Ishikawa (cell line): ENCODE measurements at regions not wholly inside any gene's neighbourhood (a gene's known extent, or its start where the extent isn't known, plus 50 kb on each side); places are given as distances from the start of the nearest gene placed in this dataset.

Experiments
- CEBPB ChIP-seq: IDR thresholded peaks from 2 replicates; pipeline ENCODE4 v1.6.1; 2012
- CREB1 ChIP-seq: IDR thresholded peaks from 2 replicates; pipeline ENCODE4 v1.6.1; 2012; ENCODE audit warnings: low read depth
- EGR1 ChIP-seq: IDR thresholded peaks from 2 replicates; pipeline ENCODE4 v1.6.1; 2012
- EP300 ChIP-seq: IDR thresholded peaks from 2 replicates; pipeline ENCODE4 v1.6.1; 2012; ENCODE audit warnings: borderline replicate concordance
- FOXM1 ChIP-seq: IDR thresholded peaks from 2 replicates; pipeline ENCODE4 v1.6.1; 2012; ENCODE audit warnings: low read depth, borderline replicate concordance
- NFIC ChIP-seq: IDR thresholded peaks from 2 replicates; pipeline ENCODE4 v1.6.1; 2012
- RAD21 ChIP-seq: IDR thresholded peaks from 2 replicates; pipeline ENCODE4 v1.6.1; 2012; ENCODE audit warnings: low read depth
- REST ChIP-seq: IDR thresholded peaks from 2 replicates; pipeline ENCODE4 v1.6.1; 2012; ENCODE audit warnings: low read depth, mild to moderate bottlenecking
- TAF1 ChIP-seq: IDR thresholded peaks from 2 replicates; pipeline ENCODE4 v1.6.1; 2012; ENCODE audit warnings: low read depth, mild to moderate bottlenecking
- TCF12 ChIP-seq: IDR thresholded peaks from 2 replicates; pipeline ENCODE4 v1.6.1; 2012; ENCODE audit warnings: low read depth
- TEAD4 ChIP-seq: IDR thresholded peaks from 2 replicates; pipeline ENCODE4 v1.6.1; 2012
- YY1 ChIP-seq: IDR thresholded peaks from 2 replicates; pipeline ENCODE4 v1.6.1; 2012; ENCODE audit warnings: low read depth
- ZBTB7A ChIP-seq: IDR thresholded peaks from 2 replicates; pipeline ENCODE4 v1.6.1; 2012; ENCODE audit warnings: low read depth
- TF ChIP-seq, protein P1 (sequence below): IDR thresholded peaks from 2 replicates; pipeline ENCODE4 v1.6.1; 2012
- TF ChIP-seq, protein P2 (sequence below): IDR thresholded peaks from 2 replicates; pipeline ENCODE4 v1.6.1; 2012

- TF ChIP-seq TCF12: no peak
- TF ChIP-seq NFIC: no peak
- no peak for TF ChIP-seq ZBTB7A
- TF ChIP-seq TAF1: no peak
- no peak for TF ChIP-seq RAD21
- no peak for TF ChIP-seq REST
- TF ChIP-seq, protein P1, sequence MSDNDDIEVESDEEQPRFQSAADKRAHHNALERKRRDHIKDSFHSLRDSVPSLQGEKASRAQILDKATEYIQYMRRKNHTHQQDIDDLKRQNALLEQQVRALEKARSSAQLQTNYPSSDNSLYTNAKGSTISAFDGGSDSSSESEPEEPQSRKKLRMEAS: no peak
- no peak for TF ChIP-seq CREB1
- no peak for TF ChIP-seq TEAD4
- TF ChIP-seq EGR1: no peak
Observed at GRCh38 chr11:27842290-27842689, 142.0 kb upstream of the BDNF start.

DNA sequence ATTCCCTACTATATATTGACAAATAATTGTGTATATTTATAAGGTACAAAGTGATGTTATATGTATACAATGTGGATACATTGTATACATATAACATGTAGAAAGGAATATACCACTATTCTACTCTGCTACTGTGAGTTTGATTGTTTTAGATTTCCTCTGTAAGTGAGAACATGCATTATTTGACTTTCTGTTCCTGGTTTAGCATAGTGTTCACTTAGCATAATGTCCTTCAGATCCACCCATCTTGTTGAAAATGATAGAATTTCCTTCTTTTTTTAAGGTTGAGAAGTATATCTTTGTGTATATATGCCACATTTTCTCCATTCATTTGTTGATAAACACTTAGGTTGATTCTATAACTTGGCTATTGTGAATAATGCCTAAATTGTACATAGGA is 140.8 kb upstream of the BDNF start:
- TF ChIP-seq EGR1 (no peak), EP300 (no peak), RAD21 (no peak), NFIC (no peak), TEAD4 (no peak)
- TF ChIP-seq, protein P2, sequence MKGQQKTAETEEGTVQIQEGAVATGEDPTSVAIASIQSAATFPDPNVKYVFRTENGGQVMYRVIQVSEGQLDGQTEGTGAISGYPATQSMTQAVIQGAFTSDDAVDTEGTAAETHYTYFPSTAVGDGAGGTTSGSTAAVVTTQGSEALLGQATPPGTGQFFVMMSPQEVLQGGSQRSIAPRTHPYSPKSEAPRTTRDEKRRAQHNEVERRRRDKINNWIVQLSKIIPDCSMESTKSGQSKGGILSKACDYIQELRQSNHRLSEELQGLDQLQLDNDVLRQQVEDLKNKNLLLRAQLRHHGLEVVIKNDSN: no peak
- TF ChIP-seq, protein P1: no peak

- no peak for TF ChIP-seq TEAD4
- no peak for TF ChIP-seq CEBPB
- peak; percentile 35 for TF ChIP-seq RAD21
- TF ChIP-seq TAF1: no peak
- TF ChIP-seq, protein P2: no peak
- TF ChIP-seq TCF12: no peak
Observed at GRCh38 chr11:27839226-27839913, 139.1 kb upstream of the BDNF start.

- no peak for TF ChIP-seq REST
Observed at GRCh38 chr11:27838674-27839073, 138.4 kb upstream of the BDNF start.

DNA sequence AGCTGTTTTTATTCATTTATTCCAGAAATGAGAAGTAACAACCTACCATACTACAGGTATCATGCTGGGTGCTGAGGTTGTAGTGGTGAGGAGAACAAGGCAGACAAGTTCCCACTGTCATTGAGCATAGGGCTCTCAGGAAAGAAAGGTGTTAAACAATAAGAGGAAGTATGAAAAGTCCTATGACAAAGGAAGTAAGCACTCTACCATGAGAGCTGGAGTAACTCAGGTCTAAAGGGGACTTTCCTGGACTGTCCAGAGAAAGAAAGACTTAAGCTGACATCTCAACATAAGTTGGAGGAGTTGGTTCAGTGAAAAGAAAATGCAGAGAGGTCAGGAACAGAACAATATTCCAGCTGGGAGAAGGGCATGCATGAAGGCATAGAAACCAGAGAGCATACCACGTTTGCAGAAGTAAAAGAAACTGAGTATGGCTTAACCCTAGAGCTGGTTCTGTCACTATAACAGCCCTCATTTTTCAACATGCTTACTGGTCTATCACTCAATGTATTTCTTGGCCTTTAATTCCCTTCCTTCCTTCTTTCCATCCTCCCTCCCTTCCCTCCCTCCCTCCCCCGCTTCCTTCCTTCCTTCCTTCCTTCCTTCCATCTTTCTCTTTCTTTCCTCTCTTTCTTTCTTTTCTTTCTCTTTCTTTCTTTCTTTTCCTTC is 137.8 kb upstream of the BDNF start:
- TF ChIP-seq RAD21 (no peak), TAF1 (no peak), TCF12 (no peak), TEAD4 (no peak), EGR1 (no peak), ZBTB7A (no peak), FOXM1 (no peak), YY1 (no peak), CREB1 (no peak), REST (no peak), CEBPB (no peak), NFIC (no peak), EP300 (no peak)
- TF ChIP-seq, protein P2: no peak
- TF ChIP-seq, protein P1: no peak
